ENCODE measurements at regions not wholly inside any gene's neighbourhood (a gene's known extent, or its start where the extent isn't known, plus 50 kb on each side); places are given as distances from the start of the nearest gene placed in this dataset.

GRCh38 chr13:109357751-109358471, 428.5 kb downstream of the IRS2 start:
- Histone ChIP-seq H3K9me3 (ENCODE audit: control insufficient read depth in 2 of 2, insufficient read depth in 1 of 2, low read depth in 1 of 2, low read length in 1 of 2) (no peaks in the 10 kb centered on the region), H3K27me3 (ENCODE audit: control insufficient read depth in 3 of 3, insufficient read depth in 3 of 3, low read length in 3 of 3) (no peaks in the 10 kb centered on the region), H3K36me3 (ENCODE audit: control insufficient read depth in 3 of 3, insufficient read depth in 2 of 3, low read depth in 1 of 3, low read length in 3 of 3) (no peaks in the 10 kb centered on the region), H3K4me1 (ENCODE audit: control insufficient read depth in 3 of 3, insufficient read depth in 2 of 3, low read depth in 1 of 3, low read length in 2 of 3) (no peaks in the 10 kb centered on the region), H3K27ac (ENCODE audit: low read depth in 1 of 3, low read length in 2 of 3) (no peak overlapping the region), H3K4me3 (ENCODE audit: low read depth in 1 of 3, low read length in 3 of 3) (no peak overlapping the region)
- DNase-seq: no peak
- WGBS, 3 donors: 87 to 90% (median 89%) methylated on average over 16 of the region's 16 CpGs
- FAIRE-seq: no peak

GRCh38 chr13:109355875-109356434, 430.4 kb downstream of the IRS2 start:
- no peak for FAIRE-seq

GRCh38 chr13:109355166-109355565, 431.2 kb downstream of the IRS2 start:
- DNase-seq (no peak), FAIRE-seq (no peak)
- H3K27me3 ChIP-seq (ENCODE audit: control insufficient read depth in 3 of 3, insufficient read depth in 3 of 3, low read length in 3 of 3): no peaks in the 10 kb centered on the region
- no peak overlapping the region for H3K4me3 ChIP-seq (ENCODE audit: low read depth in 1 of 3, low read length in 3 of 3)
- no peaks in the 10 kb centered on the region for H3K4me1 ChIP-seq (ENCODE audit: control insufficient read depth in 3 of 3, insufficient read depth in 2 of 3, low read depth in 1 of 3, low read length in 2 of 3)
- no peak overlapping the region for H3K27ac ChIP-seq (ENCODE audit: low read depth in 1 of 3, low read length in 2 of 3)
- no peaks in the 10 kb centered on the region for H3K36me3 ChIP-seq (ENCODE audit: control insufficient read depth in 3 of 3, insufficient read depth in 2 of 3, low read depth in 1 of 3, low read length in 3 of 3)
- no peaks in the 10 kb centered on the region for H3K9me3 ChIP-seq (ENCODE audit: control insufficient read depth in 2 of 2, insufficient read depth in 1 of 2, low read depth in 1 of 2, low read length in 1 of 2)
- 72 to 88% (median 79%) methylated on average over 4 of the region's 4 CpGs for WGBS, 3 donors

More at GRCh38 chr13:109355875-109356434, 430.4 kb downstream of the IRS2 start:
- H3K4me1 ChIP-seq (ENCODE audit: control insufficient read depth in 3 of 3, insufficient read depth in 2 of 3, low read depth in 1 of 3, low read length in 2 of 3): no peaks in the 10 kb centered on the region
- H3K9me3 ChIP-seq (ENCODE audit: control insufficient read depth in 2 of 2, insufficient read depth in 1 of 2, low read depth in 1 of 2, low read length in 1 of 2): no peaks in the 10 kb centered on the region
- WGBS, 3 donors: 88 to 90% (median 89%) methylated on average over 21 of the region's 21 CpGs
- H3K27ac ChIP-seq (ENCODE audit: low read depth in 1 of 3, low read length in 2 of 3): no peak overlapping the region
- H3K27me3 ChIP-seq (ENCODE audit: control insufficient read depth in 3 of 3, insufficient read depth in 3 of 3, low read length in 3 of 3): no peaks in the 10 kb centered on the region
- H3K36me3 ChIP-seq (ENCODE audit: control insufficient read depth in 3 of 3, insufficient read depth in 2 of 3, low read depth in 1 of 3, low read length in 3 of 3): no peaks in the 10 kb centered on the region
- no peak for DNase-seq
- H3K4me3 ChIP-seq (ENCODE audit: low read depth in 1 of 3, low read length in 3 of 3): no peak overlapping the region

GRCh38 chr13:109351236-109351635, 435.1 kb downstream of the IRS2 start:
- no peaks in the 10 kb centered on the region for H3K4me1 ChIP-seq (ENCODE audit: control insufficient read depth in 3 of 3, insufficient read depth in 2 of 3, low read depth in 1 of 3, low read length in 2 of 3)
- 89 to 100% (median 96%) methylated on average over 1 of the region's 1 CpG for WGBS, 3 donors
- FAIRE-seq: no peak

GRCh38 chr13:109348519-109349258, 437.7 kb downstream of the IRS2 start:
- Histone ChIP-seq H3K36me3 (ENCODE audit: control insufficient read depth in 3 of 3, insufficient read depth in 2 of 3, low read depth in 1 of 3, low read length in 3 of 3) (no peaks in the 10 kb centered on the region), H3K27me3 (ENCODE audit: control insufficient read depth in 3 of 3, insufficient read depth in 3 of 3, low read length in 3 of 3) (no peaks in the 10 kb centered on the region), H3K27ac (ENCODE audit: low read depth in 1 of 3, low read length in 2 of 3) (no peak overlapping the region), H3K4me1 (ENCODE audit: control insufficient read depth in 3 of 3, insufficient read depth in 2 of 3, low read depth in 1 of 3, low read length in 2 of 3) (no peaks in the 10 kb centered on the region), H3K4me3 (ENCODE audit: low read depth in 1 of 3, low read length in 3 of 3) (no peak overlapping the region), H3K9me3 (ENCODE audit: control insufficient read depth in 2 of 2, insufficient read depth in 1 of 2, low read depth in 1 of 2, low read length in 1 of 2) (no peaks in the 10 kb centered on the region)
- 54 to 68% (median 55%) methylated on average over 3 of the region's 3 CpGs for WGBS, 3 donors
- FAIRE-seq: no peak
- no peak for DNase-seq

More at GRCh38 chr13:109351236-109351635, 435.1 kb downstream of the IRS2 start:
- Histone ChIP-seq H3K9me3 (ENCODE audit: control insufficient read depth in 2 of 2, insufficient read depth in 1 of 2, low read depth in 1 of 2, low read length in 1 of 2) (no peaks in the 10 kb centered on the region), H3K36me3 (ENCODE audit: control insufficient read depth in 3 of 3, insufficient read depth in 2 of 3, low read depth in 1 of 3, low read length in 3 of 3) (no peaks in the 10 kb centered on the region), H3K27ac (ENCODE audit: low read depth in 1 of 3, low read length in 2 of 3) (no peak overlapping the region), H3K27me3 (ENCODE audit: control insufficient read depth in 3 of 3, insufficient read depth in 3 of 3, low read length in 3 of 3) (no peaks in the 10 kb centered on the region), H3K4me3 (ENCODE audit: low read depth in 1 of 3, low read length in 3 of 3) (no peak overlapping the region)
- no peak for DNase-seq

GRCh38 chr13:109346060-109346459, 440.3 kb downstream of the IRS2 start:
- Histone ChIP-seq H3K36me3 (ENCODE audit: control insufficient read depth in 3 of 3, insufficient read depth in 2 of 3, low read depth in 1 of 3, low read length in 3 of 3) (no peaks in the 10 kb centered on the region), H3K9me3 (ENCODE audit: control insufficient read depth in 2 of 2, insufficient read depth in 1 of 2, low read depth in 1 of 2, low read length in 1 of 2) (no peaks in the 10 kb centered on the region), H3K27ac (ENCODE audit: low read depth in 1 of 3, low read length in 2 of 3) (no peak overlapping the region), H3K4me3 (ENCODE audit: low read depth in 1 of 3, low read length in 3 of 3) (no peak overlapping the region), H3K4me1 (ENCODE audit: control insufficient read depth in 3 of 3, insufficient read depth in 2 of 3, low read depth in 1 of 3, low read length in 2 of 3) (no peaks in the 10 kb centered on the region), H3K27me3 (ENCODE audit: control insufficient read depth in 3 of 3, insufficient read depth in 3 of 3, low read length in 3 of 3) (no peaks in the 10 kb centered on the region)
- FAIRE-seq: no peak
- WGBS, 3 donors: 71 to 77% (median 72%) methylated on average over 2 of the region's 2 CpGs
- no peak for DNase-seq

GRCh38 chr13:109345433-109345941, 440.9 kb downstream of the IRS2 start:
- Histone ChIP-seq H3K36me3 (ENCODE audit: control insufficient read depth in 3 of 3, insufficient read depth in 2 of 3, low read depth in 1 of 3, low read length in 3 of 3) (no peaks in the 10 kb centered on the region), H3K4me3 (ENCODE audit: low read depth in 1 of 3, low read length in 3 of 3) (no peak overlapping the region), H3K27me3 (ENCODE audit: control insufficient read depth in 3 of 3, insufficient read depth in 3 of 3, low read length in 3 of 3) (no peaks in the 10 kb centered on the region), H3K9me3 (ENCODE audit: control insufficient read depth in 2 of 2, insufficient read depth in 1 of 2, low read depth in 1 of 2, low read length in 1 of 2) (no peaks in the 10 kb centered on the region), H3K27ac (ENCODE audit: low read depth in 1 of 3, low read length in 2 of 3) (no peak overlapping the region), H3K4me1 (ENCODE audit: control insufficient read depth in 3 of 3, insufficient read depth in 2 of 3, low read depth in 1 of 3, low read length in 2 of 3) (no peaks in the 10 kb centered on the region)
- 75 to 82% (median 81%) methylated on average over 5 of the region's 5 CpGs for WGBS, 3 donors
- DNase-seq: no peak
- no peak for FAIRE-seq

GRCh38 chr13:109344552-109345157, 441.7 kb downstream of the IRS2 start:
- H3K4me3 ChIP-seq (ENCODE audit: low read depth in 1 of 3, low read length in 3 of 3): no peak overlapping the region
- no peaks in the 10 kb centered on the region for H3K36me3 ChIP-seq (ENCODE audit: control insufficient read depth in 3 of 3, insufficient read depth in 2 of 3, low read depth in 1 of 3, low read length in 3 of 3)
- no peaks in the 10 kb centered on the region for H3K4me1 ChIP-seq (ENCODE audit: control insufficient read depth in 3 of 3, insufficient read depth in 2 of 3, low read depth in 1 of 3, low read length in 2 of 3)
- WGBS, 3 donors: 77 to 84% (median 78%) methylated on average over 9 of the region's 9 CpGs
- H3K9me3 ChIP-seq (ENCODE audit: control insufficient read depth in 2 of 2, insufficient read depth in 1 of 2, low read depth in 1 of 2, low read length in 1 of 2): no peaks in the 10 kb centered on the region
- H3K27me3 ChIP-seq (ENCODE audit: control insufficient read depth in 3 of 3, insufficient read depth in 3 of 3, low read length in 3 of 3): no peaks in the 10 kb centered on the region
- H3K27ac ChIP-seq (ENCODE audit: low read depth in 1 of 3, low read length in 2 of 3): no peak overlapping the region
- FAIRE-seq (no peak), DNase-seq (no peak)

Data from small intestine (tissue), 7 donors.